ENCODE measurements at regions not wholly inside any gene's neighbourhood (a gene's known extent, or its start where the extent isn't known, plus 50 kb on each side); places are given as distances from the start of the nearest gene placed in this dataset.

GRCh38 chr5:26031481-26031880 lies 1006.9 kb downstream of the CDH9 start:
- TF ChIP-seq CTCF (IDR thresholded peaks at IDR 0.05 in 8 of 11, conservative IDR thresholded peaks at IDR 0.05 in 3 of 11) (no peak), POLR2AphosphoS5 (IDR thresholded peaks at IDR 0.05) (no peak), POLR2A (IDR thresholded peaks at IDR 0.05) (no peak)

Measured in spleen (tissue), 7 donors.